Transverse colon (tissue), 4 donors: ENCODE measurements at regions not wholly inside any gene's neighbourhood (a gene's known extent, or its start where the extent isn't known, plus 50 kb on each side); places are given as distances from the start of the nearest gene placed in this dataset.

Experiments
- DNase-seq: peaks from one replicate; pipeline ENCODE4 v3.0.0-alpha.2; 2019
- H3K27ac ChIP-seq, 4 donors: fragments of 200-600 bp; sonication (generic); 2 replicates each; pipeline ENCODE4 v1.5.1; 2016 to 2018; ENCODE audit warnings: inconsistent platforms in 4 of 4
- H3K27me3 ChIP-seq: fragments of 200-600 bp; sonication (generic); 2 replicates; pipeline ENCODE4 v1.5.1; 2017; ENCODE audit warnings: inconsistent platforms
- H3K36me3 ChIP-seq, 4 donors: fragments of 200-600 bp; sonication (generic); 2 replicates each; pipeline ENCODE4 v1.5.1; 2017 to 2019; ENCODE audit warnings: inconsistent platforms in 4 of 4
- H3K4me1 ChIP-seq, 4 donors: fragments of 200-600 bp; sonication (generic); 2 replicates each; pipeline ENCODE4 v1.5.1; 2017 to 2020; ENCODE audit warnings: inconsistent platforms in 4 of 4
- H3K4me3 ChIP-seq, 4 donors: fragments of 200-600 bp; sonication (generic); 1 replicate in 1 of 4; 2 replicates in 3 of 4; pipeline versions ENCODE4 v1.5.1 to v1.6.1; 2017 to 2019; ENCODE audit warnings: inconsistent platforms in 4 of 4
- H3K9me3 ChIP-seq, 2 donors: fragments of 200-600 bp; sonication (generic); 2 replicates each; pipeline ENCODE4 v1.5.1; 2017 to 2019; ENCODE audit warnings: inconsistent platforms in 2 of 2
- EP300 ChIP-seq: sonication (generic); formaldehyde crosslinking; IDR thresholded peaks from one replicate; pipeline ENCODE4 v1.6.1; 2017; ENCODE audit warnings: antibody characterized with exemption, low read depth
- POLR2A ChIP-seq: fragments of 450-650 bp; IDR thresholded peaks from one replicate; pipeline ENCODE4 v1.6.1; 2016; ENCODE audit warnings: antibody characterized with exemption, mild to moderate bottlenecking, moderate library complexity
- POLR2AphosphoS5 ChIP-seq, 3 donors: sonication (generic); formaldehyde crosslinking; IDR thresholded peaks; one replicate each; pipeline ENCODE4 v1.6.1; 2016; ENCODE audit warnings: antibody characterized with exemption in 3 of 3
- WGBS, 2 donors: methylation state at CpG; one replicate each; pipeline ENCODE4 v1.1.5; 2018; ENCODE audit warnings: low coverage in 1 of 2; 5-methylcytosine and 5-hydroxymethylcytosine counted together
- in situ Hi-C, 4 donors: fragments of 200-750 bp; cut with MboI; loops; one replicate each; pipeline versions ENCODE4 v1.15.0 to v1.15.1; 2017; ENCODE audit warnings: low sequenced_read_pairs in 3 of 4, low pct_ligation_motif_present in 1 of 4, low pct_unique_long_range_greater_than_20kb in 1 of 4
- intact Hi-C: fragments of 100-400 bp; cut with DNase I; formaldehyde crosslinking; loops from one replicate; pipeline ENCODE4 v1.15.1; 2023; ENCODE audit warnings: low total_unique reads
- TF ChIP-seq, protein P1 (sequence below), 5 experiments: fragments of 200-600 bp in 3 of 5; fragments of 450-650 bp in 2 of 5; sonication (generic) in 3 of 5; IDR thresholded peaks; 1 replicate in 2 of 5; 2 replicates in 3 of 5; pipeline ENCODE4 v1.5.1; 2016 to 2017; ENCODE audit warnings: antibody characterized with exemption in 5 of 5, inconsistent platforms in 3 of 5, mild to moderate bottlenecking in 2 of 5, moderate library complexity in 1 of 5

DNA sequence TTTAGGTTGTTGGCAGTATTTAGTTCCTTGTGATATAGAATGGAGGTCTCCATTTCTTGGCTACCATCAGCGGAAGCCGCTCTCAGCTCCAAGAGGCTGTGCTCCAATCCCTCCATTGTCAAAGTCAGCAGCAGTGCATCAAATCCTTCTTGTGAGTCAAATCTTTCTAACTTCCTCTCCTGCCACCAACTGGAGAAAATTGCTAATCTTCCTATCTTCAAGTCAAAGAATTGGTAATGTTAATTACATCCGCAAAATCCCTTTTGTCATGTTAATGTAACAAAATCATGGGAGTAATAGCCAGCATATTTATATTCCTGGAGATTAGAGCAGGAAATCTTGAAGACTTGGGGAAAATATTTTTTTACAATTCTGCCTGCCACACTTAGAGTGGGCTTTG is 436.4 kb upstream of the DYNLRB2 start:
- no peaks in the 10 kb centered on the region for H3K27me3 ChIP-seq
- intact Hi-C loops: no loop called here
- 78 to 92% methylated on average over 1 to 3 of the region's 3 CpGs for WGBS, 2 donors

DNA sequence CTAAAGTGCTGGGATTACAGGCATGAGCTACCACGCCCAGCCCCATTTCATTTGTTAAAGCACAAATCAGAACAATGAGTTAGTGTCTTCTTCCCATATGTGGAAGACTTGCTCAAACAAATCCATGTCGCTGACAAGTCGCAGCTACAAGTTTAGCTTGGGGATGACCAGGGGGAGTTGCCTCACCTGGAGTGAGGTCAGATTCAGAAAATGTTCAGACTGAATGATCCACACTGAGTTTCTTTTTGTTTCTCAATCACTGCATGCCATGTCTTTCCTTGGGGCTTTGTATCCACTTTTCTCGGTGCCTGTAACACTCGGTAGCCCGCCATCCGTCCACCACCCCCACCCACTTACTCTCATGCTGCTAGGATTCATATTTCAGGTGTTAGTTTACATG is 437.3 kb upstream of the DYNLRB2 start:
- in situ Hi-C loops: no loop called here
- no peak overlapping the region for H3K27ac ChIP-seq
- intact Hi-C loops: no loop called here
- no peaks in the 10 kb centered on the region for H3K36me3 ChIP-seq
- H3K4me1 ChIP-seq: no peaks in the 10 kb centered on the region
- WGBS, 2 donors: 92 to 97% methylated on average over 6 to 7 of the region's 7 CpGs
- TF ChIP-seq POLR2AphosphoS5 (IDR thresholded peaks at IDR 0.05): no peak
- TF ChIP-seq EP300: no peak
- TF ChIP-seq, protein P1, sequence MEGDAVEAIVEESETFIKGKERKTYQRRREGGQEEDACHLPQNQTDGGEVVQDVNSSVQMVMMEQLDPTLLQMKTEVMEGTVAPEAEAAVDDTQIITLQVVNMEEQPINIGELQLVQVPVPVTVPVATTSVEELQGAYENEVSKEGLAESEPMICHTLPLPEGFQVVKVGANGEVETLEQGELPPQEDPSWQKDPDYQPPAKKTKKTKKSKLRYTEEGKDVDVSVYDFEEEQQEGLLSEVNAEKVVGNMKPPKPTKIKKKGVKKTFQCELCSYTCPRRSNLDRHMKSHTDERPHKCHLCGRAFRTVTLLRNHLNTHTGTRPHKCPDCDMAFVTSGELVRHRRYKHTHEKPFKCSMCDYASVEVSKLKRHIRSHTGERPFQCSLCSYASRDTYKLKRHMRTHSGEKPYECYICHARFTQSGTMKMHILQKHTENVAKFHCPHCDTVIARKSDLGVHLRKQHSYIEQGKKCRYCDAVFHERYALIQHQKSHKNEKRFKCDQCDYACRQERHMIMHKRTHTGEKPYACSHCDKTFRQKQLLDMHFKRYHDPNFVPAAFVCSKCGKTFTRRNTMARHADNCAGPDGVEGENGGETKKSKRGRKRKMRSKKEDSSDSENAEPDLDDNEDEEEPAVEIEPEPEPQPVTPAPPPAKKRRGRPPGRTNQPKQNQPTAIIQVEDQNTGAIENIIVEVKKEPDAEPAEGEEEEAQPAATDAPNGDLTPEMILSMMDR (IDR thresholded peaks at IDR 0.05): no peak
- no peak for TF ChIP-seq POLR2A
- no peak for DNase-seq
- no peaks in the 10 kb centered on the region for H3K27me3 ChIP-seq
- no peaks in the 10 kb centered on the region for H3K9me3 ChIP-seq
- H3K4me3 ChIP-seq: no peak overlapping the region

More for the DNA sequence above, 436.4 kb upstream of the DYNLRB2 start:
- no peaks in the 10 kb centered on the region for H3K4me1 ChIP-seq
- no peaks in the 10 kb centered on the region for H3K9me3 ChIP-seq
- in situ Hi-C loops: no loop called here
- H3K27ac ChIP-seq: no peak overlapping the region
- no peaks in the 10 kb centered on the region for H3K36me3 ChIP-seq
- DNase-seq: no peak
- no peak for TF ChIP-seq POLR2A
- TF ChIP-seq, protein P1 (IDR thresholded peaks at IDR 0.05): no peak
- H3K4me3 ChIP-seq: no peak overlapping the region

DNA sequence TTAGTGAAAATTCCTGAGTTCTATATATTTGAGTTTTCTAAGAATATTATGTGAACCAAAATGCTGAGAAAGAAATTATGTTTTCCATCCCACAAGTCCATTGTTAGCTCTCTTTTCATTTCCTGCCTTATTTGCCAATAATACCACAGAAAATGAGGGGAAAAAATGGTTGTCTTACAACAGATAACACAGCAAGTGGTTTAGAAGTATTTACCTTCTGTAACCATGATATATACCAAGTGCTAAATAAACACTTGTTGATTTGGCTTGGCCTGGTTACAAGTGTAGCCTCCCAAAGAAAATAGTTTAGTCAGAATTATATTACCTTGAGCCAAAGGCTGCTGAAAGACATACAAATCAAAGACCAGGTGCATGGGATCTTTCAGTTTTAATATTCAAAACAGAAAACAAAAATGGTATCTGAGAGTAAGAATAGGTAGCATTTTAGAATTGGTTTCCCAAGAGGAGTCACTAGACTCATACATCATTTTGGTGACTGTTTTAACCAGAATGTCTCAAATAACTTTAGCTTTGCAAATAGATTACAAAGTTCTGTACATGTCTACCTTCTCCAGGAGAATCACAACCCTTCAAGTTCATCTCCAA is 439.8 kb upstream of the DYNLRB2 start:
- H3K4me1 ChIP-seq: no peaks in the 10 kb centered on the region
- no peak overlapping the region for H3K27ac ChIP-seq
- TF ChIP-seq POLR2AphosphoS5 (IDR thresholded peaks at IDR 0.05): no peak
- TF ChIP-seq, protein P1 (IDR thresholded peaks at IDR 0.05): no peak
- intact Hi-C loops (no loop called here), in situ Hi-C loops (no loop called here)
- DNase-seq: no peak
- no peaks in the 10 kb centered on the region for H3K9me3 ChIP-seq
- no peaks in the 10 kb centered on the region for H3K27me3 ChIP-seq
- H3K4me3 ChIP-seq: no peak overlapping the region
- no peaks in the 10 kb centered on the region for H3K36me3 ChIP-seq

GRCh38 chr16:80100186-80100585 is 440.6 kb upstream of the DYNLRB2 start:
- no peaks in the 10 kb centered on the region for H3K4me1 ChIP-seq
- intact Hi-C loops (no loop called here), in situ Hi-C loops (no loop called here)
- H3K9me3 ChIP-seq: no peaks in the 10 kb centered on the region
- no peak overlapping the region for H3K27ac ChIP-seq
- no peaks in the 10 kb centered on the region for H3K27me3 ChIP-seq
- TF ChIP-seq, protein P1 (IDR thresholded peaks at IDR 0.05): no peak
- TF ChIP-seq POLR2AphosphoS5 (IDR thresholded peaks at IDR 0.05): no peak
- no peak for TF ChIP-seq POLR2A
- no peak for TF ChIP-seq EP300
- no peaks in the 10 kb centered on the region for H3K36me3 ChIP-seq
- no peak for DNase-seq
- no peak overlapping the region for H3K4me3 ChIP-seq
